ENCODE measurements at regions not wholly inside any gene's neighbourhood (a gene's known extent, or its start where the extent isn't known, plus 50 kb on each side); places are given as distances from the start of the nearest gene placed in this dataset.

DNA sequence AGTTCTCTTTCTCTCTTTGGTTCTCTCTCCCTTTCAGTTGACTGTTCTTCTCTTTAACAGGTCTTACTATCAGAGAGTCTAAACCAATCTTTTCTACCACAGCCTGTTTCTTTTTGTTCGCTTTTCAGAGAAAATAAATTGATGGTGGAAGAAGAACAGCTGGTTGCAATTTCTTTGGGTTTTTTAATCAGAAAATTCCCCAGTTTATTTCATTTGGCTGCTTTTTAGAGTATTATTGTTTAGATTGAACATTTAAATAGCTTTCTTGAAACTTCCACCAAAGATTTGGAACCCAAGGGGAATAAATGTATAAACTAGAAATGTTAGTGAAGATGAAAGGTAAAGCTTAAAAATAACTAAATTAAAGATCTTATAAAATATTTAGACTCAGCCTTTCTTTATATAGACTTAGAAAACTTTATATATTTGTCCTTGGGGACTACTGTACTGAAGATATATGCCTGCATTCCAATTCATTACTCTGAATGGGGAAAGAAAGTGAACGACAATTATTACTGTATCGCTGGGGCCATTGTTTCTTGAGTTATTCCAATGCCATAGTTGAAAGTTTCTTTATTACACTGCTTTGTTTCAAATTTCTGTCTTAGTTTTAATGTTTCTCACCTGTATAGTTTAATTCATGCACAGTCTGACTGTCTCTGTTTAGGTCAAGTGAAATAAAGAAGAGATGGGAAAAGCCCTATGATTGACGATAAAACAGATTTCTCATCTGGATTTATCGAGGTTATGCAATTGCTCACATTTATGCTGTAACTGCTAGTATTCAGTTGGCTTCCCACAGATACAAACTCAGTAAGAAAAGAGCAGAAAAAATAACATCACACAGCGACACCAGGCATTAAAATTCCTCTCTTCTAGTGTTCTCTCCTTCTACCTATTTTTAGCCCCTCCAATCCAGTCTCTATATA lies 169.4 kb upstream of the CSNK1A1L start:
- TF ChIP-seq GATA1 (IDR thresholded peaks at IDR 0.05; ENCODE audit: low read depth, low read length) (no peak), POLR2A (IDR thresholded peaks at IDR 0.05; ENCODE audit: low read length) (no peak)
- no peak for DNase-seq

DNA sequence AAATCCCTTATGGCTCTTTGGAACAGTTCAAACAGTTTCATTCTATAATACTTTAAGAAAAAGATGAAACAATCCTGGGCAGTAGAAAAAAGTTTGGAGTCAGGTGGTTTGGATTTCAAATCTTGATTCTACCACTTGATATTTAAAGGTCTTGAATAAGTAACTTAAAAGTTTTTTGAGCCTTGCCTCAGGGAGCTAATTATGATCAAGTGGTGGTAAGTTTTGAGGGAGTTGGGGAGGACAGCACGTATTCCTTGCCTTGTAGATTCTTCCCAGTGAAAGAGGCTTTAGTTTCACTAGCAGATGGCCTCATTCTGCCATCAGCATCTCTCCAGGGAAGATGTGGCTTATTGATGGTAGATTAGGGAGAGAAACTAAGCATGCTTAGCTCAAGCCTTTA lies 168.4 kb upstream of the CSNK1A1L start:
- TF ChIP-seq GATA1 (IDR thresholded peaks at IDR 0.05; ENCODE audit: low read depth, low read length) (no peak), POLR2A (IDR thresholded peaks at IDR 0.05; ENCODE audit: low read length) (no peak)
- DNase-seq: no peak

DNA sequence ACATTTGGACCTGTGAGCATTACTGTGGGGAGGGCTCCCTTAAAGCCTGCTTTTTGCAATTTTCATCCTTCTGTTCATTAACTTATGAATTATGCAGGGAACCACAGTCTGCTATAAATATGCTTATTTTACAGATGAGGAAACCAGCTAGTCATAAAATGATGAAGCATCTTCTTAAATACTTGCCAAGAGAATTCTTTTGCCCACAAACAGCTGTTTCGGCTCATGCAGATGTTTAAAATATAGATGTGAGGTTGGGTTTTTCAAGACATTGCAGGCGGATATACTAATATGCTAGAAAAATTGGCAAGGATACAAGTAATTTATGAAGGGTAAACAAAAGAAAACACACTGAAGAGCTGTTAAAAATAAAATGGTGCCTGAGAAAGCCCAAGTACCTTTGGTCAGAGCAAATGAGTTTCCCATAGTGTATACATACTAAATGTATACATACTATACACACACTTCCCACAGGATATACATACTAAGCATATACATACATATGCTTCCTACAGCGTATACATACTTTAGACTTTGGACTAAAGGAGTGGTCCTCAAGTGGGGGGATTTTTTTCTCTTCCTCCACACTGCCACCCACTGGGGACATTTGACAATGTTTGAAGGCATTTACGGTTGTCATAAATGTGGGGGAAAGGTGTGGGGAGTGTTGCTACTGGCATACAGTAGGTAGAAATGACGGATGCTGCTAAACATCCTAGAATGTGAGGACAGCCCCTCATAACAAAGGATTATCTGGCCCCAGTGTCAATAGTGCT lies 164.9 kb upstream of the CSNK1A1L start:
- TF ChIP-seq POLR2A (IDR thresholded peaks at IDR 0.05; ENCODE audit: low read length) (no peak), GATA1 (IDR thresholded peaks at IDR 0.05; ENCODE audit: low read depth, low read length) (no peak)
- no peak for DNase-seq

DNA sequence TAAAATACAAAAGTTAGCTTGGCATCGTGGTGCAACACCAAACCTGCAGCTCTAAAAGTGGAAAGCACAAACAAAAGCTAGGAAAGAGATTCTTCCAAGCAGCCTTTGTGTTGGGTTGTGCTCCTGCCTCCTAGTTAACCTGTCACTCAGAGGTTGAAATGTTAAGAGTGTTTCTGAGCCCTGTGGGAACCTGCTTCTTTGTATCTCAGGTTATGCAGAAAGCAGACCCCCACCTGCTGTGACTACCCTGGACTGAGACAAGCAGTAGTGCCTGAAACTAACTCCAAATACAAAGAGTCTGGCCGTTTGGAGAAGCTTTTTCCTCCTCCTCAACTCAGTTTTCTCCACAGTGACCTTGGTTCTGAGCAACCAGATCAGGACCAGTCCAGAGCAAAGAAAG lies 158.4 kb upstream of the CSNK1A1L start:
- no peak for DNase-seq
- TF ChIP-seq POLR2A (IDR thresholded peaks at IDR 0.05; ENCODE audit: low read length) (no peak), GATA1 (IDR thresholded peaks at IDR 0.05; ENCODE audit: low read depth, low read length) (no peak)

DNA sequence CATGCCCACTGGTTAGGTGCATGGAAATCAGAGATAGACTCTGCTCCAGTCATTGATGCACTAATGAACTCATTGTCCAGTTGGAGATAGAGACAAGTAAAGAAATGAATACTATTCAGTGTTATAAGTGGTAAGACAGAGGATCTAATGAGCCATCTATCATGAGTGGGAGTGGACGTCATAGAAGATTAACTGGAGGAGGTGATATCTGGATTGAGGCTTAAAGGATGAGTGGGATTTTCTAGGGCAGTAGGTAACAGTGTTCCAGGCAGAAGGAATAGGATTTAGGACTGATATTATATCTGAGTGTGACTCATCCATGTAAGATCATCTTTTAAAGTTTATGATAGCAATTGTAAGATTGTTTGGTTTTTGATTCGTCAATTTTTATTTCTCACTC lies 152.2 kb upstream of the CSNK1A1L start:
- DNase-seq: no peak
- TF ChIP-seq POLR2A (IDR thresholded peaks at IDR 0.05; ENCODE audit: low read length) (no peak), GATA1 (IDR thresholded peaks at IDR 0.05; ENCODE audit: low read depth, low read length) (no peak)

DNA sequence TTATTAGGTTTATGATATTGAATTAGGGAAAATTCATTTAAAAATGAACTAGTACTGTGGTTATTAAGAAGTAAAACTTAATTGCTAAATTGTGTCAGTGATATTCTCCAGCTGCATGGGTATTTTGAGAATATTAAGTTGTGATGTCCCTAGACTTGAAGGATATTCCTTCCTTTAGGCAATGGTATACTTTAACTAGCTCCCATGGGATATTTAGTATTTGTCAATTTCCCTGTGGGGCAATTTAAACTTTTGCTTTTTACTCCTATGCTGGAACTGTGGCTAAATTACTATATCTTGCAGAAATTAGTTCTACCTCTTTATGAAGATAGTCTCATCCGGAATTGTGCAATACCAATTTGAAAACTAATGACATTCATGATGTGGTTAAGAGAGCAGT lies 151.6 kb upstream of the CSNK1A1L start:
- no peak for DNase-seq
- TF ChIP-seq GATA1 (IDR thresholded peaks at IDR 0.05; ENCODE audit: low read depth, low read length) (no peak), POLR2A (IDR thresholded peaks at IDR 0.05; ENCODE audit: low read length) (no peak)

DNA sequence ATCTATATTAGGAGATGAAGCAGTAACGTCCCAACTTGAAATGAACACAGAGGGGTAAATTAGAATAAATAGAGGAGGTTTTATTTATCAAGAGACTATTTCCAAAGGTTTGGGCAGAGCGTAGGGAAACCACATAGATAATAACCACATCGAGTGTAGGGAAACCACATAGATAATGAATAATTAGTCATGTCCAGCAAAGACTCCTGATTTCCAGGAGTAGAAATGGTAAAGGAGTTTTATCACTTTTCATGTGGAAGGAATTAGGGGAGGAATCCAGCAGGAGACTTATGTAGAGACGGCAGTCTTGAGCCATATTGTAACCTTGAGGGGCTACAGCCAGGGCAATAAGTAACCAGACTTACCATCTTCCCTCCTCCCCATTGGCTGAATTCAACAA lies 136.3 kb upstream of the CSNK1A1L start:
- DNase-seq: no peak
- no peak for TF ChIP-seq GATA1 (IDR thresholded peaks at IDR 0.05; ENCODE audit: low read depth, low read length)
- no peak for TF ChIP-seq POLR2A (IDR thresholded peaks at IDR 0.05; ENCODE audit: low read length)

DNA sequence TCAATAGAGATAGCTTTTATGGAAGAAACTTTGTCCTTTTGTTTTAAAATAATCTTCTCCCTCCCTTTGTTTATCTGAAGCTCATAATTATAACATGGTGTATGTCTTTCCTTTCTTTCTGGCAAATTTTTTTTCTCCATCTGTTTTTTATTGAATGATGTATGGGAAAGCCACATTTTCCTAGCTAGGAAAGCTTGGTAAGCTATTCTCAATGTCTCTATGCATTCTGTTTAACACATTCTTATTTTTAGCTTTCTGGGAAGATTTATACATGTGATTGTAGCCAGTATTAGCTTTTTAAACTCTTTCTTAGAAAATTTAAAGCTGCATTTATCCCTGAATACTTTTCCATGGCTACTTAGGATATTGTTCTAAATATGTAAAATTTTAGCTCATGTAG lies 124.9 kb upstream of the CSNK1A1L start:
- no peak for TF ChIP-seq GATA1 (IDR thresholded peaks at IDR 0.05; ENCODE audit: low read depth, low read length)
- no peak for TF ChIP-seq POLR2A (IDR thresholded peaks at IDR 0.05; ENCODE audit: low read length)
- no peak for DNase-seq

DNA sequence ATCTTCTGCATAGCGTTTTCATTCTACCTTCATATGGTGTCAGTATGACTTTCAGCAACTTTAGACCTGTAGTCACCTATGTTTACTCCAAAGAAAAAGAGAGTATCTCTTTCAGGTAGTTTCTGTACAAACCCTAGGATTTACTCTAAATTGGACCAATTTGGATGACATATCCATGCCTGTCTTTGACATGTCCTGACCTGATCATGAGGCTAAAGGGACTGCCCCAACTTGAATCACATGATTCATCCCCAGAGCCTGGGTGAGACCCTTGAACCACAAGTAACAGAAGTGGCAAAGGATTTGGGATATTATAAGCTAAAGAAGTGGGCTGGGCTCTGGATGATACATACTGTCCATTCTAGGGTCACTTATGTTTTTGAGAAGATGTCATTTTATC lies 124.5 kb upstream of the CSNK1A1L start:
- DNase-seq: no peak
- TF ChIP-seq POLR2A (IDR thresholded peaks at IDR 0.05; ENCODE audit: low read length): no peak
- TF ChIP-seq GATA1 (IDR thresholded peaks at IDR 0.05; ENCODE audit: low read depth, low read length): no peak

DNA sequence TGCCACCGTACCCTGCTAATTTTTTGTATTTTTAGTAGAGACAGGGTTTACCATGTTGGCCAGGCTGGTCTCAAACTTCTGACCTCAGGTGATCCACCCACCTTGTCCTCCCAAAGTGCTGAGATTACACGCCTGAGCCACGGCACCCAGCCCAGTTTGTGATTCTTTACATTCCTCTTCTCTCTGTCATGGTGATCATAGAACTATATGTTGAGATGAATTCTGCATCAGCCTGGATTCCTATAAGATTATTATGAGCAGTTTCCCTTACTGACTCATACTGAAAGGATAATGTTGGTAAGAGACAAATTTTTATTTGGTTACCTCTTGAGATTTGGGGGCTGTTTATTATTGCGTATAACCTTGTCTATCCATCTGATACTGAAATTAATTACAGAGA lies 121.5 kb upstream of the CSNK1A1L start:
- TF ChIP-seq GATA1 (IDR thresholded peaks at IDR 0.05; ENCODE audit: low read depth, low read length): no peak
- no peak for TF ChIP-seq POLR2A (IDR thresholded peaks at IDR 0.05; ENCODE audit: low read length)
- no peak for DNase-seq

DNA sequence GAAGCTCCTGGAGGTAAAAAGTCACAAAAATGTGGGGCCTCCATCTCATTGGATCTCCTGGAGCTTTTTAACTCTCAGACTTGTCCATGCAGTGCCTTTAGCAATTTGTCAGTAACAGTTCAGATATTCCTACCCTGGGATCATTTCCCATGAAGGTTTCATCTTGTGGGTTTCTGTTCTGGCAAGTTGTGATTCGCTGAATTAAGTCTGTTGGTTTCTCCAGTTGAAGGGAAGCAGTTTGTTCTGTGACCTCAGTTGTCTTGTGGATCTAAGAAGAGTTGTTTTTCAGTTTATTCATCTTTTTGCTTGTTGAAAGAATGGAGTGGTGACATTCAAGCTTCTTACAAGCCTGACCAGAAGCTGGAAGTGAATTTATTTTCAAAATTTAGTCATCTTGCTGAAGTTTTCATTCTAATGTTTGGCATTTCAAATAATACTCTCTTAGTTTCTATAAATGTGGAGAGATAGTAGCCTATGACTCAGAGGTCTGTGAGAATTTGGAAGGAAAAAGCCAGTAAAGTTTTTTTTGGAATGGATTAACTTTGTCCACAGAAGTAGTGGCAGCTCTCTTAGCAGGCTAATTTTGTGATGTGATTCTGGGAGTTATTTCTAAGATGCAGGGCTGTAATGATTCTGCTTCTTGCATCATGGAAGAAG lies 120.1 kb upstream of the CSNK1A1L start:
- DNase-seq: no peak
- TF ChIP-seq GATA1 (IDR thresholded peaks at IDR 0.05; ENCODE audit: low read depth, low read length) (no peak), POLR2A (IDR thresholded peaks at IDR 0.05; ENCODE audit: low read length) (no peak)

DNA sequence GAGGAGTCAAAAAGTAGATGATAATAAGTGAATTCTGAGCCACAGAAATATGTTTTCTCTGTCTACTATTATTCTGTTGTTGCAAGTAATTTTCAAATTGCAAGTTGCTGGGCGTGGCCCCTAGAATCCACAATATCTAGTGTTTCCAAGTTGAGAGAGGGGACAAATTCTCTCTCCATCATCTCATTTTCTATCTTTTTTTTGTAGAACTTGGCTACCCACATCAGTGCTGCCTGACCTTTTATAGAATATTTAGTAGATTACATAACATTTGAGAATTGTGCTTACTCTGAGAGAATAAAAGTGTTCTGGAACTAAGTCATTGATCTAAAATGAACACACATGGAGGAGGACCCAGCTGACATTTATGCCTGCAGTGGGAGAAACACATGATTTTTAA lies 110.9 kb upstream of the CSNK1A1L start:
- DNase-seq: no peak

DNA sequence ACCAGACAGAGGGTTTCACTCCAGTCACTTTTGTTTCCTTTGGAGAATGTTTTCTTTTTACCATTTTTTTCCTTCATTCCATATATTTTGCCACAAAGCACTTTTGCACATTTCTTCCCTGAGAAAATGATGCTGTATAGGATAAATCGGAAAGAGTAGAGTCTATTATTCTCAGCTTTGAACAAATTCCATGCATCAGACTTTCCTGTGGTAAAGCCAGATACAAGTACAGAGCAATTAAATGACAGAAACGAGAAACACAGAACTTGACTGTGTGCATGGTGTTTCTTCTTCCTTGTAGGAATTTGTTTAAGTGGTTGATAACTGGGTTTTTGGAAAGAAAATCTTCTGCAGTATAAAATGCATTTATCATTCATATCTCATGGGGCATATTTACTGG lies 107.4 kb upstream of the CSNK1A1L start:
- no peak for DNase-seq
- TF ChIP-seq GATA1 (IDR thresholded peaks at IDR 0.05; ENCODE audit: low read depth, low read length): no peak
- TF ChIP-seq POLR2A (IDR thresholded peaks at IDR 0.05; ENCODE audit: low read length): no peak

More for the DNA sequence above, 110.9 kb upstream of the CSNK1A1L start:
- no peak for TF ChIP-seq POLR2A (IDR thresholded peaks at IDR 0.05; ENCODE audit: low read length)
- TF ChIP-seq GATA1 (IDR thresholded peaks at IDR 0.05; ENCODE audit: low read depth, low read length): no peak

DNA sequence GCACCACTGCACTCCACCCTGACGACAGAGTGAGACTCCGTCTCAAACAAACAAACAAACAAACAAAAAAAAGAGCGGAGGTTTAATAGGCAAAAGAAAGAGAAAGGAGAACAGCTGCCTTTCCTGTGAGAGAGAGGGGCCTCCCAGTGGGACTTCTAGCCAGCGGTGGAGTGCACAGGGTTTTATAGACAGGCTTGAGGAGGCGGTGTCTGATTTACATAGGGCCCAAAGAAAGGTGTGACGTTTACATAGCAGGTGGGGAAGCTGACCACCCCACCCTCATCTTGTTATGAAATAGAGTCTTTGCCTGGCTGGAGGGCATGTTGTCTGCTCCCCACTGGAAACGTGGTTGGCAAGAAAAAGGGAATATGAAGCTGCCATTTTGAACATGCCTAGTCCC lies 106.0 kb upstream of the CSNK1A1L start:
- no peak for TF ChIP-seq GATA1 (IDR thresholded peaks at IDR 0.05; ENCODE audit: low read depth, low read length)
- no peak for TF ChIP-seq POLR2A (IDR thresholded peaks at IDR 0.05; ENCODE audit: low read length)
- no peak for DNase-seq
